Vagina (tissue), 2 donors: ENCODE measurements at regions not wholly inside any gene's neighbourhood (a gene's known extent, or its start where the extent isn't known, plus 50 kb on each side); places are given as distances from the start of the nearest gene placed in this dataset.

Source experiments
- DNase-seq, 2 donors: peaks; one replicate each; pipeline ENCODE4 v3.0.0-alpha.2; 2017; ENCODE audit errors: extremely low spot score in 2 of 2
- H3K27ac ChIP-seq: fragments of 200-600 bp; sonication (generic); one replicate; pipeline ENCODE4 v1.5.1; 2019
- H3K27me3 ChIP-seq: fragments of 200-600 bp; sonication (generic); one replicate; pipeline ENCODE4 v1.5.1; 2019
- H3K36me3 ChIP-seq, 2 donors: fragments of 200-600 bp; sonication (generic); one replicate each; pipeline ENCODE4 v1.5.1; 2017 to 2019
- H3K4me1 ChIP-seq: fragments of 200-600 bp; sonication (generic); one replicate; pipeline ENCODE4 v1.5.1; 2019
- H3K4me3 ChIP-seq, 2 donors: fragments of 200-600 bp; sonication (generic); 1 replicate in 1 of 2; 2 replicates in 1 of 2; pipeline ENCODE4 v1.5.1; 2016 to 2019
- H3K9me3 ChIP-seq: fragments of 200-600 bp; sonication (generic); one replicate; pipeline ENCODE4 v1.5.1; 2019
- CTCF ChIP-seq, 3 experiments: fragments of 450-650 bp in 2 of 3; fragments of 200-600 bp in 1 of 3; sonication (generic) in 1 of 3; IDR thresholded peaks; one replicate each; pipeline ENCODE4 v1.5.1; 2017 to 2019; ENCODE audit warnings: antibody characterized with exemption in 3 of 3, mild to moderate bottlenecking in 2 of 3, moderate library complexity in 2 of 3
- POLR2A ChIP-seq, 2 donors: fragments of 450-650 bp; IDR thresholded peaks; one replicate each; pipeline ENCODE4 v1.6.1; 2017; ENCODE audit warnings: antibody characterized with exemption in 2 of 2, mild to moderate bottlenecking in 2 of 2, moderate library complexity in 2 of 2
- POLR2AphosphoS5 ChIP-seq, 2 donors: sonication (generic); formaldehyde crosslinking; IDR thresholded peaks; one replicate each; pipeline ENCODE4 v1.9.0; 2017; ENCODE audit warnings: antibody characterized with exemption in 2 of 2, mild to moderate bottlenecking in 2 of 2, low read depth in 1 of 2; ENCODE audit not compliant: insufficient read depth in 1 of 2
- intact Hi-C: fragments of 100-400 bp; cut with DNase I; formaldehyde crosslinking; loops from one replicate; pipeline ENCODE4 v1.15.1; 2023

- TF ChIP-seq POLR2A (IDR thresholded peaks at IDR 0.05) (no peak), CTCF (IDR thresholded peaks at IDR 0.05) (no peak), POLR2AphosphoS5 (IDR thresholded peaks at IDR 0.05; ENCODE audit: insufficient read depth in 1 of 2, low read depth in 1 of 2) (no peak)
- Histone ChIP-seq H3K27me3 (no peaks in the 10 kb centered on the region), H3K27ac (no peak overlapping the region), H3K9me3 (no peaks in the 10 kb centered on the region), H3K36me3 (no peaks in the 10 kb centered on the region), H3K4me3 (no peak overlapping the region), H3K4me1 (no peaks in the 10 kb centered on the region)
- no peak for DNase-seq
- intact Hi-C loops, result no loop called here
Measured at GRCh38 chr7:53326634-53327033, 291.2 kb downstream of the POM121L12 start.

- TF ChIP-seq POLR2A (IDR thresholded peaks at IDR 0.05), result no peak
- no peak for TF ChIP-seq CTCF (IDR thresholded peaks at IDR 0.05)
- no peak for TF ChIP-seq POLR2AphosphoS5 (IDR thresholded peaks at IDR 0.05; ENCODE audit: insufficient read depth in 1 of 2, low read depth in 1 of 2)
- DNase-seq, result no peak
- Histone ChIP-seq H3K9me3 (no peaks in the 10 kb centered on the region), H3K4me3 (no peak overlapping the region), H3K27me3 (no peaks in the 10 kb centered on the region), H3K36me3 (no peaks in the 10 kb centered on the region), H3K27ac (no peak overlapping the region), H3K4me1 (no peaks in the 10 kb centered on the region)
- intact Hi-C loops, result no loop called here
Measured at GRCh38 chr7:53336105-53336668, 300.8 kb downstream of the POM121L12 start.

DNA sequence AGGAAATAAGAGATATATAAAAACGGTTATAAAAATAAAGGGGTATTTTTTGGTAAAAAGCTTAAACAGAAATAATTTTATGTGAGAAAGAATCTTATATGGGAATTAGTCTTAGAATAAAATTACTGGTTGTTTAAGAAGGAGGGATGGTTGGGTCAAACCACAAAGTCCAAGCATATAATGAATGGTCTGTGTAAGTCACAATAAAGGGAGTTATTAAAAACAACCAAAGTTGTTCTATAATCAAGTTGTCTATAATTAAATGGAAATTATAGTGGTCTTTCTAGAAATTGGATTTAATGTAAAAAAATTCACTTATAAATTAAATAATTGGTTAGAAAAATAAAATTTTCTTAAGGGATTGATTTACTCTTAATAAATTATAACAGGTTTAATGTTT lies 304.8 kb downstream of the POM121L12 start:
- Histone ChIP-seq H3K27me3 (no peaks in the 10 kb centered on the region), H3K9me3 (no peaks in the 10 kb centered on the region), H3K36me3 (no peaks in the 10 kb centered on the region), H3K27ac (no peak overlapping the region), H3K4me1 (no peaks in the 10 kb centered on the region), H3K4me3 (no peak overlapping the region)
- DNase-seq, result no peak
- intact Hi-C loops, result no loop called here
- TF ChIP-seq POLR2AphosphoS5 (IDR thresholded peaks at IDR 0.05; ENCODE audit: insufficient read depth in 1 of 2, low read depth in 1 of 2) (no peak), POLR2A (IDR thresholded peaks at IDR 0.05) (no peak), CTCF (IDR thresholded peaks at IDR 0.05) (no peak)

- intact Hi-C loops, result no loop called here
- Histone ChIP-seq H3K36me3 (no peaks in the 10 kb centered on the region), H3K4me1 (no peaks in the 10 kb centered on the region), H3K4me3 (no peak overlapping the region), H3K9me3 (no peaks in the 10 kb centered on the region), H3K27me3 (no peaks in the 10 kb centered on the region), H3K27ac (no peak overlapping the region)
- TF ChIP-seq CTCF (IDR thresholded peaks at IDR 0.05) (no peak), POLR2AphosphoS5 (IDR thresholded peaks at IDR 0.05; ENCODE audit: insufficient read depth in 1 of 2, low read depth in 1 of 2) (no peak)
- no peak for DNase-seq
Measured at GRCh38 chr7:53350241-53350640, 314.8 kb downstream of the POM121L12 start.

DNA sequence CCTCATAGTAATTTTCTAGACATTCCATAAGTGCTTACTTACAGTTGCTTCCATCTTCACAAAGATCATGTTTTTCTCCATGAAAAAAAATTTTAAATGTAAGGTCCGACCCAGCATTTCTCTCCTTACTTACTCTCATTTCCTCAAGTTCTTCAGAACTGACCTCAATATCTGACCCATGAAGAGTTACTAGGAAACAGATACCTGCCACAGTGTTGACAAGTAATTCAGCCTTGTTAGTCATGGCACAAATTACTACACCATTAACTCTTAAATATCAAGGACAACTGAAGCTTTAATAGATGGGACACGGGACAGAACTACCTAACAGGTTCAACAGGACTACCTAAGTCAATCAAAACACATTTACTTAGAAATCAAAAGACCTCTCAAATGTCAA lies 316.2 kb downstream of the POM121L12 start:
- no peak for DNase-seq
- TF ChIP-seq POLR2AphosphoS5 (IDR thresholded peaks at IDR 0.05; ENCODE audit: insufficient read depth in 1 of 2, low read depth in 1 of 2), result no peak
- TF ChIP-seq POLR2A (IDR thresholded peaks at IDR 0.05), result no peak
- TF ChIP-seq CTCF (IDR thresholded peaks at IDR 0.05), result no peak
- no peaks in the 10 kb centered on the region for H3K9me3 ChIP-seq

More for the DNA sequence above, 316.2 kb downstream of the POM121L12 start:
- Histone ChIP-seq H3K4me1 (no peaks in the 10 kb centered on the region), H3K27me3 (no peaks in the 10 kb centered on the region), H3K27ac (no peak overlapping the region), H3K36me3 (no peaks in the 10 kb centered on the region), H3K4me3 (no peak overlapping the region)
- intact Hi-C loops, result no loop called here
